Subcutaneous abdominal adipose tissue (tissue), 5 donors: ENCODE measurements at regions not wholly inside any gene's neighbourhood (a gene's known extent, or its start where the extent isn't known, plus 50 kb on each side); places are given as distances from the start of the nearest gene placed in this dataset.
"Not testable (repeated sequence)": the region's sequence is repeated elsewhere in the genome, so short reads cannot be mapped to it uniquely, and the experiment has no call there.

Source experiments
- H3K27ac ChIP-seq: one replicate; pipeline ENCODE4 v1.7.0; 2013; ENCODE audit warnings: low read depth, mild to moderate bottlenecking, inconsistent platforms, low read length, moderate library complexity
- H3K27me3 ChIP-seq, 5 donors: one replicate each; pipeline ENCODE4 v1.7.0; 2013; ENCODE audit warnings: low read length in 5 of 5, inconsistent platforms in 1 of 5; ENCODE audit not compliant: control insufficient read depth in 5 of 5, insufficient read depth in 4 of 5
- H3K36me3 ChIP-seq, 5 donors: one replicate each; pipeline ENCODE4 v1.7.0; 2013; ENCODE audit warnings: low read length in 5 of 5; ENCODE audit not compliant: control insufficient read depth in 5 of 5, insufficient read depth in 5 of 5
- H3K4me1 ChIP-seq, 5 donors: one replicate each; pipeline ENCODE4 v1.7.0; 2013; ENCODE audit warnings: low read length in 5 of 5, mild to moderate bottlenecking in 3 of 5, moderate library complexity in 1 of 5; ENCODE audit not compliant: control insufficient read depth in 5 of 5, insufficient read depth in 5 of 5
- H3K4me3 ChIP-seq, 5 donors: one replicate each; pipeline ENCODE4 v1.7.0; 2013; ENCODE audit warnings: low read length in 5 of 5, low read depth in 1 of 5
- H3K9ac ChIP-seq, 5 donors: one replicate each; pipeline ENCODE4 v1.7.0; 2013; ENCODE audit warnings: low read length in 5 of 5, mild to moderate bottlenecking in 4 of 5, moderate library complexity in 3 of 5
- H3K9me3 ChIP-seq, 5 donors: one replicate each; pipeline ENCODE4 v1.7.0; 2013; ENCODE audit warnings: low read length in 5 of 5; ENCODE audit not compliant: control insufficient read depth in 5 of 5
- donor health status: healthy.
- donor health status: healthy.
- donor health status: healthy.
- donor health status: healthy.
- donor health status: healthy.

DNA sequence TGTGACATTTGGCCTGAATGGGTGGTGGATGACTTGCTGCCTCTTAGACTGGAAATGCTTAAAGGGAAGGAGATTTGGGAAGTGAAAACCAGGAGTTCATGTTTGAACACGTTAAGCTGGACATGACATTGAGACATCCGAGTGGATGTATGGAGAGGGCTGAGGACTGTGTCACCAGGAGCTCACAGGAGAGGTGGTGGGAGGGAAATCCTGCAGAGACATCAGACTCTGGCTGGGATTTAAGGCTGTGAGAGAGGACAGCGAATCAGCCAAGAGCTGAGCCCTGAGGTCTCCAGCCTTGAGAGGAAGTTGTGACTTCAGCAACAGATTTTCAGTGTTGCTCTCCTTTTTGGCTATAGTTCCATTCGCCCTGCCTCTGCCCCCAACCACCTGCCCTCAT lies 432.5 kb upstream of the SPATA31A3 start:
- H3K9me3 ChIP-seq, H3K4me3 ChIP-seq, H3K27ac ChIP-seq, H3K36me3 ChIP-seq, H3K27me3 ChIP-seq, H3K9ac ChIP-seq, H3K4me1 ChIP-seq: not testable (repeated sequence)

DNA sequence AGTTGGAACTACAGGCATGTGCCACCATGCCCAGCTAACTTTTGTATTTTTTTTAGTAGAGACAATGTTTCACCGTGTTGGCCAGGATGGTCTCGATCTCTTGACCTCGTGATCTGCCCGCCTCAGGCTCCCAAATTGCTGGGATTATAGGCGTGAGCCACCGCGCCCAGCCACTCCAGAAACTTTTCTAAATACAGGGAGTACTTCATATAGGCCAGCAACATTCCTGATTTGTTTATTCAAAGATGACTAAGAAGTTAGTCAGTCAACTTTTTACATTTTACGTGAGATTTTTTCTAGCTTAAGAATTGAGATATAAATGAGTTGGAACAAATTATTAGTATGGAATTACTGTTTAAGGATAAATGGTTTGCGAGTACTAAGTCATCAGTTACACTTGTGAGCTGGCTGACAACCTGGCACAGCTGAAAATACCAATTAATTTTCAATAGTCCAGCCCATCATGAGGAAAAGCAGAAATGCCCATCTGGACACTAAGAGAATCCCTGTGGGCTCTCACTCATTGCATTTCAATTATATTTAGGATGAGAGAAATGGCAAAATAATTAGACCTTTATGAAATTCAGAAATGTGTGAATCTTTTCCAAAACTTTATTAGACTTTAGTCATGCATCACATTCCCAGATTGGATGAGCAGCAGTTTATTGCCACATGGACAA lies 430.8 kb upstream of the SPATA31A3 start:
- H3K4me1 ChIP-seq, H3K4me3 ChIP-seq, H3K9me3 ChIP-seq, H3K27me3 ChIP-seq, H3K9ac ChIP-seq, H3K36me3 ChIP-seq, H3K27ac ChIP-seq: not testable (repeated sequence)

DNA sequence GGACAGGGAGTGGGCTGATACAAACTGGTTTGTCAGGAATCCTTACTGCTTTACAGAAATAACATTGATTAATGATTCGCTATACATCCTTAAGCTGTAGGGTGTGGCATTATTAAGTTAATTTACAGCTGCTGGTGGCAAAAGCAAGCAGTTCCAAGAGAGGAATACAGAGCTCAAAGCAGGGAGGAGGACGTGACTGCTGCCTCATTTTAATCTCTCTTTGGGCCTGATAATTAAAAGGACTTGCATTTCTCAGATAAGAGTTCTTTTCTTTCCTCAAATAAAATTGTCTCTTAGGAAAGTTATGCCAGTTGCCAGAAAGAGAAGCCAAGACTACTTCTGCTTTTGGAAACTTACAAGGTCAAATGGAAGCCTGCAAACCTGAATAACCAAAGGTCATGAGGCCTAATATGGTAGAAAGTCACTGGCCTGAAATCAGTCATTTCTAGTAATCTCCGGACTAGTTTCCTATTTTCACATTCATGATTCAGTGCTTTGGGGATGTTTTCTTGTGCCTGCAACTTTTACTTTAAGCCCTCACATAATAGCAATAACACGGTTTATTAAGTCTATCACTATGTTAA lies 426.2 kb upstream of the SPATA31A3 start:
- H3K9ac ChIP-seq, H3K9me3 ChIP-seq, H3K4me3 ChIP-seq, H3K27ac ChIP-seq, H3K36me3 ChIP-seq, H3K27me3 ChIP-seq, H3K4me1 ChIP-seq: not testable (repeated sequence)

DNA sequence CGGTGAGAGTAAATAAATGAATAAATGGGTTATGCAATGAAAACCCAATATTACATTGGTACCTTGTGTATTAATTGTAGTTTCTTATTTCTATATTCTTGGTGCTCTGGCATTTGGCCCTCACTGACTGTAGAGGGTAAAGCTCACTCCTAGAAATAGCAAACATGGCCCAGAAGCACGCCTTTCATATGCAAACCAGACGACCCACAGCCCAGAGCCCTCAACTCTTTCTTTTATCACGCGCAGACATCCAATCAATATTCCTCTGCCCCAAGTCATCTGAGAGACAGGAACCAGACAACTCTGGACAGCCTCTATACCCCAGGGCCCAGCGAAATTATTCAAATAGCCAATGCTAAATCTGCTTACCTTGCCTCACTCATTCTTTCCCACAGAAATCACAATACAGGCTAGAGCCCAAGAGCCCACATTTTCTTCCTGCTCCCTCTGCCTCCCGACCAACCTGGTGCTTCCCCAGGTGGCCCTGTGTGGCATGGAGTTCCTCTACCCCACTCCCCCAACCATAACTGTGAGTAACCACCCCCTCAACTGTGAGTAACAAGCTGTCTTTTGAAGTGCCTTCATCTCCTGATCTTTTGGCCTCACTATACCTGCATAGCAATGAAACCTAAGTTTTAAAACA lies 425.1 kb upstream of the SPATA31A3 start:
- not testable (repeated sequence) for H3K27ac ChIP-seq, H3K27me3 ChIP-seq, H3K36me3 ChIP-seq, H3K4me1 ChIP-seq, H3K9ac ChIP-seq, H3K4me3 ChIP-seq, H3K9me3 ChIP-seq

DNA sequence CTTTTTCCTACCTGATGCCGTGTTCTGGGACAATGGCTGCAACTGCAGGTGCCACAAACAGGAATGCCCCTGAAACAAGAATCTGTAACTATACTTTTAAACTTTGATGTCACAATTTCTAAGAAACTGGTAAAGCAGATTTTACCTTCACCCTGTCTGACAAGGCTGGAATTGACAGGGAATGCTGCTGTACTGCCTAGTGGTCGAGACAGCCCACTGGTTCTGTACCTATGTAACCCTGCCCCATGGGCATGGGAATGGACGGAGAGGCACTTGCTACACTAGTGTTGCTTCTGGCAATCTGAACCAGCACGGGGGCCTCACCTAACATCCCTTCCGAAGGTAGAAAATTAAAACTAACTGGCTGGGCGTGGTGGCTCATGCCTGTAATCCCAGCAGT lies 424.3 kb upstream of the SPATA31A3 start:
- H3K27me3 ChIP-seq, H3K27ac ChIP-seq, H3K36me3 ChIP-seq, H3K4me1 ChIP-seq, H3K9ac ChIP-seq, H3K9me3 ChIP-seq, H3K4me3 ChIP-seq: not testable (repeated sequence)

DNA sequence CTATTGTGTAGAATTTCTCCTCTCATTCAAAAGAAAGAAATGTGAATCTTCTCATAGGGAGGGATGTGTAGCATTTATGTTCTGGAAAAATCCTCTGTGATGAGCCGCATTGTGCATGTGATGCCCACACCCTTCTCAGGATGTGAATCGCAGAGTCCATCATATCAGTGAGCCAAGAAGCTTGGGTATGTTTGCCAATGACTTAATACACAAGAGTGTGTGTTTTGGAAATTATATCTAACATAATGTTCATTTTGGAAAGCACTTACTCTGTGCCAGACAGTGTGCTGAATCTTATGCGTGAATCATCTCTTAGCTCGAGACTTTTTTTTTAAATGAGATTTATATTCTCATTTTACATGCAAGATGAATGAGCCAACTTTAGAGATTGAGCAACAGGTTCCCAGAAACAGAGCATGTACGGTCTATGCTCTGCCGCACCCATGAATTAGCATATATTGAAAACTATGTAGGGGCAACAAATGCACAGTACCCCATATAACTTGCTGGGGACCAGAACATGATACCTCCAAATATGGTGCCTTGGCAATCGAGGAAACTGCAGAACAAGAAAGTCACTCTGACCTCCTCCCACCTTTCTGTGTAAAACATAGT lies 418.4 kb upstream of the SPATA31A3 start:
- not testable (repeated sequence) for H3K4me3 ChIP-seq, H3K36me3 ChIP-seq, H3K9me3 ChIP-seq, H3K9ac ChIP-seq, H3K27me3 ChIP-seq, H3K4me1 ChIP-seq, H3K27ac ChIP-seq

DNA sequence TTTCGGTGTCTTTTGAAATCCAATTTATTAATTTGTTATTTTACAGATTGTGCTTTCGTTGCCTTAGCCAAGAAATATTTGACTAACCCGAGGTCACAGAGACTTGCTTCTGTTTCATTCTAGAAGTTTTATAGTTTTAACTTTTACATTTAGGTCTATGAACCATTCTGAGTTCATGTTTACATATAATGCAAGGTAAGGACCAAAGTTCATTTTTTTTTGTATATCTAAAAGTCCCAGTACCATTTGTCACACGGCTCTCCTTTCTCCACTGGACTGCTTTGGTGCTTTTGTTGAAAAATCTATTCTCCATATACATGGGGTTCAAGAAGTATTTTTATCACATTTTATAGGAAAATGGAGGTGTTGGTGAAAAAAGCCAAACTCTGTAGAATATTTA lies 411.4 kb upstream of the SPATA31A3 start:
- not testable (repeated sequence) for H3K27ac ChIP-seq, H3K4me3 ChIP-seq, H3K4me1 ChIP-seq, H3K27me3 ChIP-seq, H3K9ac ChIP-seq, H3K36me3 ChIP-seq, H3K9me3 ChIP-seq

DNA sequence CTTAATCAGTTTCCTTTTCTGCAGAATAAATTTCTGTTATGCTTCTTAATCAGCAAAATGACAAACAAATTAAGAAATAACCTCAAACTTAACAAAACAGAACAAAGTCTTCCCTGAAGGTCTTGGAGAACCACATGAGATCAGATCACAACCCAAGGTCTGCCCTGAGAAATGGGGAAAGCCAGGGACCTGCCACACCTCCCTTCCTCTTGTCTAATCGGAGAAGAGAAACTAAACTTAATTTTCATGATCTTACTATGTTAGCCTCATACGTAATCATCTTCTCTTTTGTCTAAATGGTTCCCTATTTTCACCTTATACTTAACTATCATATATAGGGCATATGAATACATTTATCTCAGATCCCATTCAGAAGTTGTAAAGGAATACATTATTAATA lies 405.4 kb upstream of the SPATA31A3 start:
- not testable (repeated sequence) for H3K9me3 ChIP-seq, H3K27ac ChIP-seq, H3K4me1 ChIP-seq, H3K27me3 ChIP-seq, H3K36me3 ChIP-seq, H3K9ac ChIP-seq, H3K4me3 ChIP-seq

DNA sequence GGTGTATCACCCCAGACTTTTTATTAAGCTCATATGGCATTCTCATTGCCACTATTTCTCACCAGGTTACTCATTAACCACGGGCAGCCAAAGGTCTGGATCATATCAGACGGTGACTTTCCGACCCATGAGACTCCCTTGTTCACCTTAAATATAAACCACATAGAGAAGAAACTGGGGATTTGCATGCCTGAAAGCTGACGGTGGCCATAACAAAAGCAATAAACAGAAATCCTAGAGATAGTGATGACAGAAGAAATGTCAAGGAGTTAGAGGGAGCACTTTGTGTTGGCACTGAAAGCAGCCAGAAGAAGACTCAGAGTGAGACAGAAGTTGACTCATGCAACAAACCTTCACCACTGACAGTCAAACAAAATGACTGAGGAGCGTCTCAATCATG lies 402.4 kb upstream of the SPATA31A3 start:
- H3K9ac ChIP-seq, H3K4me1 ChIP-seq, H3K27ac ChIP-seq, H3K4me3 ChIP-seq, H3K9me3 ChIP-seq, H3K36me3 ChIP-seq, H3K27me3 ChIP-seq: not testable (repeated sequence)

DNA sequence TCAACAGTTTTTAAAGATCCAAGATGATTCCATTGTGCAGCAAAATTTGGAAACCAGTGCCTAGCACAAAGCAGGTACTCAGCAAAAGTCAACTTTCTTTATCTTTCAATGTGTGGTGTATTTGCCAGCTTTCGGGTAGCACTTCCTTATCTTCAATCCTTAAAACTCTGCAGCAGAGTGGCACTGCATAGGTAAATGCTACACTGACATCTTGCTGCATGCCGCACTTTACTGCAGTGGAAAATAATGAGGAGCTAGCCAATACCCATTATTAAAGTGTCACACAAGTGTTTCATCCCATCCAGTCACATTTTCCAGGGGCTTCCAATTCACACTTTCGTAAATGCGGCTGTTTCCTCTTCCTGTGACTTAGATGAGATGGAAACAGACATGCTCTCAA lies 401.7 kb upstream of the SPATA31A3 start:
- not testable (repeated sequence) for H3K9me3 ChIP-seq, H3K9ac ChIP-seq, H3K27ac ChIP-seq, H3K27me3 ChIP-seq, H3K4me3 ChIP-seq, H3K4me1 ChIP-seq, H3K36me3 ChIP-seq
